NCI-H69 (cell line): ENCODE measurements at regions not wholly inside any gene's neighbourhood (a gene's known extent, or its start where the extent isn't known, plus 50 kb on each side); places are given as distances from the start of the nearest gene placed in this dataset.
"Not testable (repeated sequence)": the region's sequence is repeated elsewhere in the genome, so short reads cannot be mapped to it uniquely, and the experiment has no call there.

Source experiments
- DNase-seq: peaks from one replicate; lab custom pipeline; 2025; lab: John Stamatoyannopoulos, UW

DNA sequence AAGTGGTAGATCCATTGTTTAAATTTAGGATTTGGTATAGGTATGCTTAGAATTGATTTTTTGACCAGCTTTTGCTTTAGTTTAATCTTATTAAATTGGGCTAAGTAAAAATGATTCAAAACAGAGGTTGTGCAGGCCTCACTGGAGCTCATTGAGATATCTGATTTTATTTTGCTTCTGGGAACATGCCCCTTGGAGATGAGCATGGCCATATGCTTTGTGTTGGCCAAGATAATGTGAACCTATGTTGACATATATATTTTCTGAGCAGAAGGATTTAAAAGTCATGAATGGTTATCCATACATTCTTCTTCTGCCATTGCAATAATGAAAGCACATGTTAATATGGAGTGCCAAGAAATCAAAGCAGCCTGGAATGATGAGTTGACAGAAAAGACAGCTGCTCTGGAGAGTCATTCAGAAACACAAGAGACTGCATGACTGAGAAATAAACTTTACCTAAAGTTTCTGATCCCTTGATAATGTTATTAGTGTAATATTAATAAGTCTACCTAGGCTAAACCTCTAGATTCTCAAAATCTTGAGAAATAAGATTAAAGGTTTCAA, 489.7 kb upstream of the GNPDA2 start:
- DNase-seq, result no peak

GRCh38 chr4:45208476-45208875, 482.1 kb upstream of the GNPDA2 start:
- not testable (repeated sequence) for DNase-seq

- not testable (repeated sequence) for DNase-seq
Measured at GRCh38 chr4:45207864-45208331, 481.5 kb upstream of the GNPDA2 start.

DNA sequence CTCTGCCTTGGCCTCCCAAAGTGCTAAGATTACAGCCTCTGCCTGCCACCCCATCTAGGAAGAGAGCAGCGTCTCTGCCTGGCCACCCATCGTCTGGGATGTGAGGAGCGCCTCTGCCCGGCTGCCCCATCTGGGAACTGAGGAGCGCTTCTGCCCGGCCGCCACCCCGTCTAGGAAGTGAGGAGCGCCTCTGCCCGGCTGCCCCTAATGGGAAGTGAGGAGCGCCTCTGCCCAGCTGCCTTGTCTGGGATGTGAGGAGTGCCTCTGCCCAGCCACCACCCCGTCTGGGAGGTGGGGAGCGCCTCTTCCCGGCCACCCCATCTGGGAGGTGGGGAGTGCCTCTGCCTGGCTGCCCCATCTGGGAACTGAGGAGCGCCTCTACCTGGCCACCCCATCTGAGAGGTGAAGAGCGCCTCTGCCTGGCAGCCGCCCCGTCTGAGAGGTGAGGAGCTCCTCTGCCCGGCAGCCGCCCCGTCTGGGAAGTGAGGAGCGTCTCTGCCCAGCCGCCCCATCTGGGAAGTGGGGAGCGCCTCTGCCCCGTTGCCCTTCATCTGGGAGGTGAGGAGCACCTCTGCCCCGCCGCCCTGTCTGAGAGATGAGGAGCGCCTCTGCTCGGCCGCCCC, 481.0 kb upstream of the GNPDA2 start:
- not testable (repeated sequence) for DNase-seq

- DNase-seq, result no peak
Measured at GRCh38 chr4:45199736-45200135, 473.4 kb upstream of the GNPDA2 start.

- DNase-seq, result no peak
Measured at GRCh38 chr4:45188501-45188900, 462.1 kb upstream of the GNPDA2 start.

DNA sequence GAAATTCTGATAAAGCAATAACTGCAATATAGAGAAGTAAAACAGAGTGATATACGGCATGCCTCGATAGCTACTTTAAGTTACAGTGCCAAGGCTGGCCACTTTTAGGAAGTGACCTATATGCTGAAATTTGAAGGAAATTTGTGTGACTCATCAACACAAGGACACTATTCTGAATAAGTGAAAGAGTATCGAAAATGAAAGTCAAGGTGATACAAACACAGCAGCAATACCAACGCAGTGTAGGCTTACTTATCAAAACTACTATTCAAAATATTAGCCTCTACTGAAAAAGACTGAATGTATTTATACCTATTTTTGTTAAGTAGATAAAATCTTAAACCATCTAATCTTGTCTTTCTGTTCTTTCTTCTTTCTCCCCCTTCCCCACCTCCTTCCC, 459.9 kb upstream of the GNPDA2 start:
- DNase-seq, result no peak

DNA sequence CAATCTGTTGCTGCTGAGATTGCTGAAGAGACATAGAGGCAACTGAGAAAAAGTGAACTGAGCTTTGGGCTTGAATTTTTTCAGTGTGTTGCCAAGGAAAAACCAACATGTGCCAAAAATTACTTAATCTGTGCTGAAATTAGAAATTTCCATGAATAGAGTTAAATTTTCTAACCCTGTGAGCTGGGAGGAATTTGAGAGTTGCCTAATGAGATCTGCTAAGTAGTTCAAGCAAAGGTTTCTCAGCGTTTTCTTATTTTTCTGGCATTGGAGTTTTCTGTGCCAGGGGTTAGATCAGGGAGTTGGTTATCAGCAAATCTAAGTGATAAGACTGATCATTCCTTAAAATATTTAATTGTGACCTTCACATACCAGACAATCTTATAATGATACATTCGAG, 457.5 kb upstream of the GNPDA2 start:
- DNase-seq, result no peak

DNA sequence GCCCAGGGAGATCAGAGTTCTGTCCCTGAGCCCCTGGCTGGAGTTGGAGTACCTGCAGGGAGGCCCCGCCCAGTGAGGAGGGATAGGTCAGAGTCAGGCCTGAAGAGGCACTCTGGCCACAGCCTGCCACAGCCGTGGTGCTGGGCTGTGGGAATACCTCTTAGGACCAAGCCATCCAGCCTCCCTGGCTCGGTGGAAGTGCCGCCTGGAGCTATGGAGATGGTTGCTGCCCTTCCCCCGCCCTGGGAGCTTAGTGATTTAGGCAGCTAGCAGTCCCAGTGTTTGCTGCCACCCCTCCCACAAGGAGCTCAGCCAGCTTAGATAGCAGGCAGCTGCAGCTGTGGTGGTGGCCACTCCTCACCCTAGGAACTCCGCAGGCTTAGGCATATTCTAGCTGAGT, 446.3 kb upstream of the GNPDA2 start:
- no peak for DNase-seq

GRCh38 chr4:45160951-45161350, 434.6 kb upstream of the GNPDA2 start:
- no peak for DNase-seq

DNA sequence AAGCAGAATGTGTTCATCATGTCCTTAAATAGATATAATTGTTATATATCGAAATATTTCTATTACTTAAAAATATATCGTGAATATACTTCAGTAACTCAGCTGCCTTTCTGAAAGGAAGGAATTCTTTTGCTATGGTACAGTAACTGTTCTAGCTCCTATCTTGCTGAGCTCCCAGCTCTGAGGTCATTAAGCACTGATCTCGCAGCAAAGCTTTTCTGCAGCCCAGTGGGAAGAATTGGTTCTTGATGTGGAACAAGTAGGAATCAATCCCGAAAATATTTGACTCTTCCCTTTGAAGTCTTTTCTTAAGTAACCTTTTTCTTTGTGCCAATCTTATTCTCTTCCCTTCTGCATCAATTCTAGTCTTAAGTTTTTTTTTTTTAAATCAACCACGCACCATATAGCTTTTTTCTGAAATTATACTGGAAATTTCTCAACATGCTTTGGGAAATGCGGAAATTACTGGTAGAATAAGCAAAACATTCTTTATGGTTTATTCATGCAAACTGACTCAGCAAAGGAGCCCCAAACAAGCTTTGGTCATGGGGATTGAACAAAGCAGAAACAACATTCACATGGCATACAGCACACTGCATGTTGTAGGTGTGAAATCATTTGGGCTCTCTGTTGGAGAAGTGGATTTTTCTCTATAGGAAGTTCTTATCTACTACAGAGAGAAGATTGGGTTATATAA, 428.9 kb upstream of the GNPDA2 start:
- DNase-seq, result no peak

- DNase-seq, result no peak
Measured at GRCh38 chr4:45147866-45148265, 421.5 kb upstream of the GNPDA2 start.

DNA sequence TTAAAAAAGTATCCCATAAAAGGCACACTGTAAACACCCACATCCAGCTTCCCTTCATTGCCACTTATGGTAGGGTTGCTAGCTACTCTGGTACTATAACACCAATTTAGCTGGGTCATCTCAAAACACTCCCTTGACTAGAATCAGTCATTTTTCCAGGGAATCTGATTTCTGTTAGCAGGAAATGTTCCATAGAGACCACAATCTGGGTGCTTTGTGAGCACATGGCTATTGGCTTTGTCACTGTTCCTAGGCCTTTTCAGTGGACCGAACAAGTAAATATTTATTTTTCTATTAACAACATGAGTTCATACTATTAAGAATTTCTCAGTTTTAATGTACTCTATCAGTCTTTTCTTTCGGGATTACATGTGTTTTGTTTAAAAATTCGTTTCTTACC, 404.7 kb upstream of the GNPDA2 start:
- DNase-seq, result peak; percentile 47

DNA sequence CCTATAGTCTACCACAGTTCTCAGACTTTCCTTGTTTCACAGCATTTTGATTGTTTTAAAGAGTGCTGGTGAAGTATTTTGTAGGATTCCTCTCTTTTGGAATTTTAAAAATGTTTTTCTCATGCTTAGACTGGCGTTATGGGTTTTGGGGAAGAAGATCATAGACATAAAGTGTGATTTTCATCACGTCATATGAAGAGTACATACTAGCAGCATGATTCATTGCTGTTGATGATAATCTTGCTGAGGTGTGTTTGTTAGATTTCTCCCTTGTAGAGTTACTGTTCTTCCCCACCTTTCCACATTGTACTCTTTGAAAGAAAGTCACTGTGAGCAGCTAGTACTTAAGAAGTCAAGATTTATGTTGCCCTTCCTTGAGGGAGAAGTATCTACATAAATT, 396.1 kb upstream of the GNPDA2 start:
- peak; percentile 0 for DNase-seq

GRCh38 chr4:45121426-45121975, 395.1 kb upstream of the GNPDA2 start:
- DNase-seq, result peak; percentile 3

- peak; percentile 41 for DNase-seq
Measured at GRCh38 chr4:45120163-45120562, 393.8 kb upstream of the GNPDA2 start.

- no peak for DNase-seq
Measured at GRCh38 chr4:45119376-45119775, 393.0 kb upstream of the GNPDA2 start.

DNA sequence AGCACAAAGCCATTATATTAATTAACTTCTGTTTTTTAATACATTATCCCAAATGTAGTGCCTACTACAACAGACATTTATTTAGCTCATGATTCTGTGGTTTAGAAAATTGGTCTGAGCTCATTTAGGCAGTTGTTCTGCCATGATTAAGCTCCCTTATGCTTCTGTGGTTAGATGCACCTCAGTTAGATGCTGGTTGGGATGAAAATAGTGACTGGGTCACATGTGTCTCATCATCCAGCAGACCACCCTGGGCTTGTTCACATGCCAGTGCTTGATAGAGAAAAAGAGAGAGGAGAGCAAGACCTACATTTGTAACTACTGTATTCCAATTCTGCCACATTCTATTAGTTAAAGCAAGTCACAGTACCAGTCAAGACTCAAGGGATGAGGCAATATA, 376.4 kb upstream of the GNPDA2 start:
- no peak for DNase-seq

DNA sequence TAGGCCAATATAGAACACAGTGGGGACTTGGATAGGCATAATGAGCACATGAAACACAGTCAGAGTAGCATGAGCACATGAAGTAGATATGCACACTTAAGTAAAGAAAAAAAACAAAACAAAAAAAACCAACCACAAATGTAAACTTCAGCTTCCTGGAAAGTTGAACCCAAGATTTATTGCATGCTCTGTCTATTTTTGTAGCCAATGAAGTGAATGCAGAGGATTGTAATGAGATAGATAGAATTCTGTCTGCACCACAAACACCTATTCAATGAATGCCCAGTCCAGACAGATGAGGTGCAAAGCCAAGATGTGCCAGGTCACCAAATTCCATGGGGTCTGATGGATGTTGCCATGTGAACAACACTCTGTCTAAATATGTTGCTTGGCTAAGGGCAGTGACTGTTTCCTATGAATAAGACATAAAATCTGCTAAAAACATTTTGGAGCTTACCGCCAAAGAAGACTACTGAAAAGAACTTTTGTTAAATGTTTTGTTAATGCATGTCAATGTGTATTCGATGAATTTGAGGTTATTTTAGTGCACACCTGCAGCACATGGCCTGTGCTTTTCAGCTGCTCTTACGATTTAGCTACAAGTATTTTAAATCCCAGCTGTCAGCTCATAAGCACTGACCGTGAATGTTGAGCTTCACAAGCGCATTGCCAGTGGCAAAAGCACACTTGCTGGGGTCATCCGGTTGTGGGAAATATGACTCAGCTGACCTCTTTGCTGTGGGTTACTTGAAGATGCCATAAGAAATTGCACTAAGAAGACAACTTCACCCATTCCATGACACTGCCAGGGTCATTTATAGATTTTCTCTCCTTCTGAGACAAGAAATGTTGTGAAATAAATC, 374.8 kb upstream of the GNPDA2 start:
- DNase-seq, result no peak

- no peak for DNase-seq
Measured at GRCh38 chr4:45099471-45099870, 373.1 kb upstream of the GNPDA2 start.

- DNase-seq, result no peak
Measured at GRCh38 chr4:45094684-45095083, 368.3 kb upstream of the GNPDA2 start.

DNA sequence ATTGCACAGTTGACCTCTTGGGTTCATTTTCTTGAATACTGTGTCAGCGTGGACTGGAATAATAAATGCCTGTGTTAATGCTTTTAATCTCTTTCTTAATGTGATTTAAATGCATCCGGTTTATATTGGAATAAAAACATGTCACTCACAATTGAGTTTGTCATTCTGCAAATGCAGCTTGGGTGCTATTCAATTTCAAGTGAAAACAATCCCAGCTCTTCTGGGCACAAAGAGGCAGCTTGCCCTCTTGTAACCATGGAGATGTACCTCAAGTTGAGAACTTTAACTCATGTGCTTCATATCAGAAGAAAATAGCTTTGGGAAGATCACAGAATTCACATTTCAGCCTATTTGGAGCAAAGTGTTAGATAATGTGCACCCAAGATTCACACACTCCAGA, 355.7 kb upstream of the GNPDA2 start:
- no peak for DNase-seq
